KOPT-K1 (cell line): ENCODE measurements at regions not wholly inside any gene's neighbourhood (a gene's known extent, or its start where the extent isn't known, plus 50 kb on each side); places are given as distances from the start of the nearest gene placed in this dataset.
"Not testable (repeated sequence)": the region's sequence is repeated elsewhere in the genome, so short reads cannot be mapped to it uniquely, and the experiment has no call there.

Experiments
- H3K27ac ChIP-seq: fragments of 200-600 bp; sonication (generic); 2 replicates; pipeline ENCODE4 v1.5.1; 2016; ENCODE audit warnings: antibody characterized with exemption, mild to moderate bottlenecking, low read depth, low read length; ENCODE audit not compliant: poor library complexity, severe bottlenecking
- H3K36me3 ChIP-seq: fragments of 200-600 bp; sonication (generic); 2 replicates; pipeline ENCODE4 v1.5.1; 2017; ENCODE audit warnings: antibody characterized with exemption, mild to moderate bottlenecking, low read length, moderate library complexity; ENCODE audit not compliant: insufficient read depth
- H3K9me3 ChIP-seq: fragments of 200-600 bp; sonication (generic); 2 replicates; pipeline ENCODE4 v1.5.1; 2017; ENCODE audit warnings: antibody characterized with exemption, low read length, mild to moderate bottlenecking; ENCODE audit not compliant: insufficient read depth, poor library complexity, severe bottlenecking

DNA sequence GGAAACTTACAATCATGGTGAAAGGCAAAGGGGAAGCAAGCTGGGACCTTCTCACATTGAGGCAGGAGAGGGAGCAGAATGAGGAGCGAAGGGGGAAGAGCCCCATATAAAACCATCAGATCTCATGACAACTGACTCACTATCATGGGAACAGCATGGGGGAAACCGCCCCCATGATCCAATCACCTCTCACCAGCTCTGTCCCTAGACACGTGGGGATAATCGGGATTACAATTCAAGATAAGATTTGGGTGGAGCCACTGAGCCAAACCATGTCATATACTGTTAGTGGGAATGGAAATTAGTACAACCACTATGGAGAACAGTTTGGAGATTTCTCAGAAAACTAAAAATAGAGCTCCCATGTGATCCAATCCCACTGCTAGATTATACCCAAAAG, 163.7 kb downstream of the MANEA start:
- Histone ChIP-seq H3K9me3 (no peaks in the 10 kb centered on the region), H3K27ac (no peak overlapping the region), H3K36me3 (no peaks in the 10 kb centered on the region)

DNA sequence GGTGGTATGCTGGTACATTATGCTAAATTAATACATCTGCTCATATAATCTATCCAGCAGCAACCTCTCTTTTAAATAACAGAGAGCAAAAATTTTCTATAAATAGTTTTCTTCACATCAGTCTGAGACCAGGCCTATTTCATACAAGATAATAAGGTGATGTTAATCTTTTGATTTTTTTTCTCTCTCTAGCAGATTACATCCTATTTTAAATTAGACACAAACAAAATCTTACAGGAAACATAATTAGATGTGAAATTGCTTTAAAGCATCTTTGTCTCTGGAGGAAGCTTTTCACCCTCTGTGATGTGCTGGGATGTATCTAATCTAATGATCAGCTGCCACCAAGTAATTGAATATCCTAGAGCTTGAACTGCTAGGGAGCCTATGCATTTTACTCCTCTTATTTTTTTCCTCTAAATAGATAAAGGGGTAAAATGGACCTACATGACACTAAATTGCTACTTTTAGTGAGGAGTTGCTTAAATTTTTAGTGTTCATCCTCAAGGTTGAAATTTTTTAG, 165.5 kb downstream of the MANEA start:
- no peaks in the 10 kb centered on the region for H3K36me3 ChIP-seq
- H3K27ac ChIP-seq: no peak overlapping the region
- no peaks in the 10 kb centered on the region for H3K9me3 ChIP-seq

DNA sequence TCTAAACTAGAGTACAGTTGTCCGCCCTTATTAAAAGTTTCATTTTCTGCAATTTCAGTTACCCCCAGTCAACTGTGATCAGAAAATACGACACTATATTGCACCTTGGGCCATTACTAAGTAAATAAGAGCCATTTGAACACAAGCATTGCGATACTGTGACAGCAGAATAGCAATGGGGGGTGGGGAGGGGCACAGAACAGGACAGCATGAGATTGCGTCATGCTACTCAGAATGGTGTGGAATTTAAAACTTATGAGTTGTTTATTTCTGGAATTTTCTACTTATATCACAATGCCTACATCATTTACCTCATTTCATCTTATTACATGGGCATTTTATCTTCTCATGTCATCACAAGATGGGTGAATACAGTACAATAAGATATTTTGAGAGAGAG, 166.3 kb downstream of the MANEA start:
- Histone ChIP-seq H3K36me3 (no peaks in the 10 kb centered on the region), H3K27ac (no peak overlapping the region)

DNA sequence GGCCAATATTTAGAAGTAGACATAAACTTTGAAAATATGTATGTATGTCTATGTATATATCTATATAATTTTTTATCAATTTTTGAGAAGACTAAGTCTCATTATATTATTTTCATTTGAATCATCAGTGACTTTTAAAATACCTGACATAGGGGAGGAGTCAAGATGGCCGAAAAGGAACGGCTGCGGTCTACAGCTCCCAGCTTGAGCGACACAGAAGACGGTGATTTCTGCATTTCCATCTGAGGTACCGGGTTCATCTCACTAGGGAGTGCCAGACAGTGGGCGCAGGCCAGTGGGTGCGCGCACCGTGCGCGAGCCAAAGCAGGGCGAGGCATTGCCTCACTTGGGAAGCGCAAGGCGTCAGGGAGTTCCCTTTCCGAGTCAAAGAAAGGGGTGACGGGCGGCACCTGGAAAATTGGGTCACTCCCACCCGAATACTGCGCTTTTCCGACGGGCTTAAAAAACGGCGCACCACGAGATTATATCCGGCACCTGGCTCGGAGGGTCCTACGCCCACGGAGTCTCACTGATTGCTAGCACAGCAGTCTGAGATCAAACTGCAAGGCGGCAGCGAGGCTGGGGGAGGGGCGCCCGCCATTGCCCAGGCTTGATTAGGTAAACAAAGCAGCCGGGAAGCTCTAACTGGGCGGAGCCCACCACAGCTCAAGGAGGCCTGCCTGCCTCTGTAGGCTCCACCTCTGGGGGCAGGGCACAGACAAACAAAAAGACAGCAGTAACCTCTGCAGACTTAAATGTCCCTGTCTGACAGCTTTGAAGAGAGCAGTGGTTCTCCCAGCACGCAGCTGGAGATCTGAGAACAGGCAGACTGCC, 181.1 kb downstream of the MANEA start:
- H3K27ac ChIP-seq, H3K9me3 ChIP-seq, H3K36me3 ChIP-seq: not testable (repeated sequence)

More for the DNA sequence above, 166.3 kb downstream of the MANEA start:
- H3K9me3 ChIP-seq: no peaks in the 10 kb centered on the region

GRCh38 chr6:95767897-95768463, 190.6 kb downstream of the MANEA start:
- Histone ChIP-seq H3K9me3 (no peaks in the 10 kb centered on the region), H3K36me3 (no peaks in the 10 kb centered on the region), H3K27ac (no peak overlapping the region)

GRCh38 chr6:95768539-95768938, 191.2 kb downstream of the MANEA start:
- H3K9me3 ChIP-seq: no peaks in the 10 kb centered on the region
- no peak overlapping the region for H3K27ac ChIP-seq
- no peaks in the 10 kb centered on the region for H3K36me3 ChIP-seq

- Histone ChIP-seq H3K27ac (no peak overlapping the region), H3K9me3 (peaks cover 22% of the 10 kb centered on the region), H3K36me3 (no peaks in the 10 kb centered on the region)
These were observed 200.0 kb downstream of the MANEA start for GRCh38 chr6:95777338-95777737.

- Histone ChIP-seq H3K9me3 (peaks cover 22% of the 10 kb centered on the region), H3K36me3 (no peaks in the 10 kb centered on the region), H3K27ac (no peak overlapping the region)
These were observed 202.7 kb downstream of the MANEA start for GRCh38 chr6:95780037-95780436.

- H3K9me3 ChIP-seq: no peaks in the 10 kb centered on the region
- peak overlapping the region; percentile 94 for H3K27ac ChIP-seq
- H3K36me3 ChIP-seq: no peaks in the 10 kb centered on the region
These were observed 206.7 kb downstream of the MANEA start for GRCh38 chr6:95784019-95784418.

DNA sequence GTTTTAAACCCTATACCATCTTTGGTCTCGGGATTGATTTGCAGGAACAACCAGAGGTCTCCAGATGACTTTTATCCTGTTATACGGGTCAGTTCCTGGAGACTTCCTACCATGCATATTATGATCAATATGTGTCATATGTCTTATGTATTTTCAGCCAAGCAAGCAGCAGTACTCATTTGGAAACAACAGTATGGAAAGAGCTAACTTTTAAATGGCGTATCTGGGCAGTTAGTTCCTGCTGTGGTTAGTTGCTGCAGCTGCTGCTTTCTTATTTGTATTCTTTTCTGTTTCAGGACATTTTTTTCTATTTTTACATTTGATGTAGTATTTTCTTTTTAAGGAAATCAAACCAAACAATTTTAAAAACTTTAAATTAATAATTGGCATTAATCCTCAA, 207.5 kb downstream of the MANEA start:
- H3K9me3 ChIP-seq: peaks cover 4% of the 10 kb centered on the region
- H3K27ac ChIP-seq: peak overlapping the region; percentile 94
- no peaks in the 10 kb centered on the region for H3K36me3 ChIP-seq

- peak overlapping the region; percentile 94 for H3K27ac ChIP-seq
- peaks cover 6% of the 10 kb centered on the region for H3K9me3 ChIP-seq
- no peaks in the 10 kb centered on the region for H3K36me3 ChIP-seq
These were observed 208.4 kb downstream of the MANEA start for GRCh38 chr6:95785785-95786184.

DNA sequence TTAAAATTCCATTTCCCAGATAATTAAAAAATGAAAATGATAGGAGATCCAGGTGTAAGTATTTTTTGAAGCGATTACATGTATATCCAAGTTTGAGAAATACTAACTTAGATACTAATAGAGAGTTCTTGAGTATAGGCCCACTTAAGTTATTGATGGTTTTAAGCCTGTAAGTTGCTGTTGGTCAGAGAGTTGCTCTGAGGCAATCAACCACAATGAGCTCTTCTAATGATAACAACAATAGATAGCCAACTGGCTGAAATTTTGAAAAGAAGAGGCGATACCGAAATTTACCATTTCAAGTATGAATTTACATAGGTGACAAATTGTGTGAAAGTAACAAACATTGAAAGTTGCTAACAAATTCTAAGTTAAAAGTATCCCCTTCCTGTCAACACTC, 209.5 kb downstream of the MANEA start:
- Histone ChIP-seq H3K27ac (peak overlapping the region; percentile 94), H3K36me3 (no peaks in the 10 kb centered on the region), H3K9me3 (peaks cover 8% of the 10 kb centered on the region)

GRCh38 chr6:95790787-95791186, 213.5 kb downstream of the MANEA start:
- Histone ChIP-seq H3K9me3 (peaks cover 16% of the 10 kb centered on the region), H3K27ac (no peak overlapping the region), H3K36me3 (no peaks in the 10 kb centered on the region)

GRCh38 chr6:95794749-95795148, 217.4 kb downstream of the MANEA start:
- H3K36me3 ChIP-seq: no peaks in the 10 kb centered on the region
- H3K9me3 ChIP-seq: peaks cover 12% of the 10 kb centered on the region
- H3K27ac ChIP-seq: no peak overlapping the region

- Histone ChIP-seq H3K27ac (no peak overlapping the region), H3K9me3 (peaks cover 8% of the 10 kb centered on the region), H3K36me3 (no peaks in the 10 kb centered on the region)
These were observed 218.6 kb downstream of the MANEA start for GRCh38 chr6:95795927-95796326.

DNA sequence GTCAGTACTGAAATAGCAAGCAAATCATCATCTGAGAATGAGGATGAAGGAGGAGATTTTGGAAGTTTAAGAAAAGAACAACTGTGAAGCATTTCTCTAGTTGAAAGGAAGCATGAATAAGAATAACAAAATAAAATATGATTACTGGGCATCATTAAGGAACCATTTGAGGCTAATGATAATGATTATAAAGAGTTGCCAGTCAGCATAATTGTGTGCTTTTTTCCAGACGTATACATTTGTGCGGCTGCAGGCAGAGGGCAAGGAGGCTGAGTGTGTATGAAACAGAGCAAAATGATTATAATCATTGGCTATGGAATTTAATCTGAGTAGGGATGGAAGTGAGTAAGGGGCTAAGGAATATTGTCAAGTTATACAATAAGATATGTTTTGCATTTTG, 218.7 kb upstream of the FUT9 start:
- H3K36me3 ChIP-seq: no peaks in the 10 kb centered on the region
- no peak overlapping the region for H3K27ac ChIP-seq

More for the DNA sequence above, 218.7 kb upstream of the FUT9 start:
- peaks cover 8% of the 10 kb centered on the region for H3K9me3 ChIP-seq
